Uterus (tissue), 2 donors: ENCODE measurements at regions not wholly inside any gene's neighbourhood (a gene's known extent, or its start where the extent isn't known, plus 50 kb on each side); places are given as distances from the start of the nearest gene placed in this dataset.

Experiments used
- POLR2A ChIP-seq, 2 donors: fragments of 450-650 bp; IDR thresholded peaks; one replicate each; pipeline ENCODE4 v1.6.1; 2016; ENCODE audit warnings: antibody characterized with exemption in 2 of 2, mild to moderate bottlenecking in 1 of 2, moderate library complexity in 1 of 2
- TF ChIP-seq, protein P1 (sequence below), 4 experiments: fragments of 200-600 bp in 2 of 4; fragments of 450-650 bp in 2 of 4; sonication (generic) in 2 of 4; IDR thresholded peaks; one replicate each; pipeline ENCODE4 v1.5.1; 2016 to 2019; ENCODE audit warnings: antibody characterized with exemption in 4 of 4, mild to moderate bottlenecking in 2 of 4, moderate library complexity in 1 of 4

- TF ChIP-seq, protein P1, sequence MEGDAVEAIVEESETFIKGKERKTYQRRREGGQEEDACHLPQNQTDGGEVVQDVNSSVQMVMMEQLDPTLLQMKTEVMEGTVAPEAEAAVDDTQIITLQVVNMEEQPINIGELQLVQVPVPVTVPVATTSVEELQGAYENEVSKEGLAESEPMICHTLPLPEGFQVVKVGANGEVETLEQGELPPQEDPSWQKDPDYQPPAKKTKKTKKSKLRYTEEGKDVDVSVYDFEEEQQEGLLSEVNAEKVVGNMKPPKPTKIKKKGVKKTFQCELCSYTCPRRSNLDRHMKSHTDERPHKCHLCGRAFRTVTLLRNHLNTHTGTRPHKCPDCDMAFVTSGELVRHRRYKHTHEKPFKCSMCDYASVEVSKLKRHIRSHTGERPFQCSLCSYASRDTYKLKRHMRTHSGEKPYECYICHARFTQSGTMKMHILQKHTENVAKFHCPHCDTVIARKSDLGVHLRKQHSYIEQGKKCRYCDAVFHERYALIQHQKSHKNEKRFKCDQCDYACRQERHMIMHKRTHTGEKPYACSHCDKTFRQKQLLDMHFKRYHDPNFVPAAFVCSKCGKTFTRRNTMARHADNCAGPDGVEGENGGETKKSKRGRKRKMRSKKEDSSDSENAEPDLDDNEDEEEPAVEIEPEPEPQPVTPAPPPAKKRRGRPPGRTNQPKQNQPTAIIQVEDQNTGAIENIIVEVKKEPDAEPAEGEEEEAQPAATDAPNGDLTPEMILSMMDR (IDR thresholded peaks at IDR 0.05), result no peak
- TF ChIP-seq POLR2A (IDR thresholded peaks at IDR 0.05), result no peak
Observed at GRCh38 chr12:92268946-92269345, 123.3 kb upstream of the BTG1 start.
